H9 (cell line): ENCODE measurements at regions not wholly inside any gene's neighbourhood (a gene's known extent, or its start where the extent isn't known, plus 50 kb on each side); places are given as distances from the start of the nearest gene placed in this dataset.

Experiments
- DNase-seq: peaks from one replicate; pipeline ENCODE4 v3.0.0-alpha.2; 2017
- H2AFZ ChIP-seq: one replicate; pipeline ENCODE4 v1.6.1; 2013; ENCODE audit warnings: mild to moderate bottlenecking, low read length, control low read depth, moderate library complexity
- H2AK5ac ChIP-seq: 2 replicates; pipeline ENCODE4 v1.6.1; 2013; ENCODE audit warnings: low read length, control low read depth, mixed read lengths; ENCODE audit not compliant: insufficient read length
- H2BK120ac ChIP-seq: one replicate; pipeline ENCODE4 v1.6.1; 2013; ENCODE audit warnings: low read depth, mild to moderate bottlenecking, low read length, control low read depth, inconsistent platforms; ENCODE audit not compliant: poor library complexity, severe bottlenecking
- H2BK12ac ChIP-seq: 2 replicates; pipeline ENCODE4 v1.6.1; 2013; ENCODE audit warnings: low read length, control low read depth, mixed read lengths, low read depth; ENCODE audit not compliant: insufficient read length
- H2BK15ac ChIP-seq: 2 replicates; pipeline ENCODE4 v1.6.1; 2013; ENCODE audit warnings: low read depth, low read length, control low read depth
- H2BK20ac ChIP-seq: one replicate; pipeline ENCODE4 v1.6.1; 2013; ENCODE audit warnings: low read depth, mild to moderate bottlenecking, low read length, control low read depth, inconsistent platforms; ENCODE audit not compliant: poor library complexity, severe bottlenecking
- H2BK5ac ChIP-seq: 2 replicates; pipeline ENCODE4 v1.6.1; 2013; ENCODE audit warnings: low read length, control low read depth, mixed read lengths; ENCODE audit not compliant: insufficient read length
- H3K14ac ChIP-seq: 2 replicates; pipeline ENCODE4 v1.6.1; 2013; ENCODE audit warnings: low read length, control low read depth; ENCODE audit not compliant: insufficient read depth
- H3K18ac ChIP-seq: 2 replicates; pipeline ENCODE4 v1.6.1; 2013; ENCODE audit warnings: low read depth, mild to moderate bottlenecking, mixed read lengths, low read length, control low read depth; ENCODE audit not compliant: insufficient read length
- H3K23ac ChIP-seq: 2 replicates; pipeline ENCODE4 v1.6.1; 2013; ENCODE audit warnings: low read length, control low read depth, mixed read lengths, low read depth; ENCODE audit not compliant: insufficient read length
- H3K23me2 ChIP-seq: 2 replicates; pipeline ENCODE4 v1.6.1; 2013; ENCODE audit warnings: low read depth, mild to moderate bottlenecking, mixed read lengths, low read length, control low read depth; ENCODE audit not compliant: insufficient read length, poor library complexity, severe bottlenecking
- H3K27ac ChIP-seq: 2 replicates; pipeline ENCODE4 v1.5.1; 2013; ENCODE audit warnings: low read length, control low read depth, mixed read lengths, low read depth; ENCODE audit not compliant: insufficient read length
- H3K27me3 ChIP-seq: 2 replicates; pipeline ENCODE4 v1.6.1; 2013; ENCODE audit warnings: low read length, control low read depth, inconsistent platforms; ENCODE audit not compliant: insufficient read depth
- H3K4ac ChIP-seq: 2 replicates; pipeline ENCODE4 v1.6.1; 2013; ENCODE audit warnings: low read depth, mild to moderate bottlenecking, control low read depth, inconsistent platforms, low read length, moderate library complexity
- H3K4me1 ChIP-seq: 2 replicates; pipeline ENCODE4 v1.6.1; 2013; ENCODE audit warnings: low read length, control low read depth, inconsistent platforms; ENCODE audit not compliant: insufficient read depth
- H3K4me2 ChIP-seq: 2 replicates; pipeline ENCODE4 v1.6.1; 2013; ENCODE audit warnings: low read length, control low read depth, mixed read lengths; ENCODE audit not compliant: insufficient read length, insufficient read depth
- H3K56ac ChIP-seq: 2 replicates; pipeline ENCODE4 v1.6.1; 2013; ENCODE audit warnings: low read depth, mild to moderate bottlenecking, mixed read lengths, low read length, control low read depth; ENCODE audit not compliant: insufficient read length
- H3K79me1 ChIP-seq: 2 replicates; pipeline ENCODE4 v1.6.1; 2013; ENCODE audit warnings: low read depth, mild to moderate bottlenecking, moderate library complexity, low read length, control low read depth, inconsistent platforms; ENCODE audit not compliant: insufficient read depth, poor library complexity, severe bottlenecking
- H3K79me2 ChIP-seq: 2 replicates; pipeline ENCODE4 v1.6.1; 2013; ENCODE audit warnings: low read length, control low read depth, inconsistent platforms; ENCODE audit not compliant: insufficient read depth
- H3K9ac ChIP-seq: 2 replicates; pipeline ENCODE4 v1.6.1; 2013; ENCODE audit warnings: low read length, control low read depth, mixed read lengths; ENCODE audit not compliant: insufficient read length; ENCODE audit errors: extremely low read depth
- H3K9me3 ChIP-seq: one replicate; pipeline ENCODE4 v1.6.1; 2013; ENCODE audit warnings: low read depth, low read length, inconsistent platforms; ENCODE audit not compliant: control insufficient read depth
- H3T11ph ChIP-seq: one replicate; pipeline ENCODE4 v1.6.1; 2013; ENCODE audit warnings: mild to moderate bottlenecking, low read length, control low read depth, inconsistent platforms
- H4K20me1 ChIP-seq: one replicate; pipeline ENCODE4 v1.6.1; 2013; ENCODE audit not compliant: control insufficient read depth, insufficient read length, insufficient read depth
- H4K5ac ChIP-seq: 2 replicates; pipeline ENCODE4 v1.6.1; 2013; ENCODE audit warnings: low read depth, mild to moderate bottlenecking, mixed read lengths, low read length, control low read depth; ENCODE audit not compliant: insufficient read length
- H4K8ac ChIP-seq: replicated peaks from 2 replicates; pipeline ENCODE4 v1.6.1; 2013; ENCODE audit warnings: low read length, control low read depth, mixed read lengths, low read depth; ENCODE audit not compliant: insufficient read length
- H4K91ac ChIP-seq: 2 replicates; pipeline ENCODE4 v1.6.1; 2013; ENCODE audit warnings: low read depth, mild to moderate bottlenecking, moderate library complexity, mixed read lengths, low read length, control low read depth; ENCODE audit not compliant: insufficient read length
- H3K27ac Mint-ChIP-seq, 3 experiments: 2 replicates in 2 of 3; 3 replicates in 1 of 3; pipeline ENCODE4 v1.8.0; 2020 to 2021; ENCODE audit warnings: mixed read lengths in 3 of 3, mild to moderate bottlenecking in 1 of 3, moderate library complexity in 1 of 3
- H3K27me3 Mint-ChIP-seq: 2 replicates; pipeline ENCODE4 v1.8.0; 2021; ENCODE audit warnings: low read depth, mild to moderate bottlenecking, moderate library complexity, mixed read lengths
- H3K36me3 Mint-ChIP-seq, 3 experiments: 2 replicates in 2 of 3; 3 replicates in 1 of 3; pipeline ENCODE4 v1.8.0; 2020 to 2021; ENCODE audit warnings: low read depth in 3 of 3, mixed read lengths in 3 of 3; ENCODE audit not compliant: insufficient read depth in 1 of 3
- H3K4me1 Mint-ChIP-seq, 2 experiments: 2 replicates each; pipeline ENCODE4 v1.8.0; 2020; ENCODE audit warnings: mixed read lengths in 2 of 2
- H3K4me3 Mint-ChIP-seq, 2 experiments: 2 replicates in 1 of 2; 3 replicates in 1 of 2; pipeline ENCODE4 v1.8.0; 2020 to 2021; ENCODE audit warnings: mild to moderate bottlenecking in 2 of 2, mixed read lengths in 2 of 2, moderate library complexity in 1 of 2
- H3K9me3 Mint-ChIP-seq, 2 experiments: 2 replicates in 1 of 2; 3 replicates in 1 of 2; pipeline ENCODE4 v1.8.0; 2020; ENCODE audit warnings: mild to moderate bottlenecking in 2 of 2, mixed read lengths in 2 of 2, moderate library complexity in 1 of 2
- WGBS: extraction: QIAGEN DNeasy Blood & Tissue Kit; methylation state at CpG from one replicate; pipeline ENCODE4 v1.1.7; 2013; ENCODE audit warnings: missing lambda C conversion rate, low lambda C conversion rate, mixed read lengths; ENCODE audit not compliant: insufficient read length; ENCODE audit errors: extremely low coverage; 5-methylcytosine and 5-hydroxymethylcytosine counted together
- TF ChIP-seq, protein P1 (sequence below): fragments of 200-600 bp; sonication (generic); conservative IDR thresholded peaks from 3 replicates; pipeline ENCODE4 v1.8.0; 2021; ENCODE audit warnings: antibody characterized with exemption, mild to moderate bottlenecking

DNA sequence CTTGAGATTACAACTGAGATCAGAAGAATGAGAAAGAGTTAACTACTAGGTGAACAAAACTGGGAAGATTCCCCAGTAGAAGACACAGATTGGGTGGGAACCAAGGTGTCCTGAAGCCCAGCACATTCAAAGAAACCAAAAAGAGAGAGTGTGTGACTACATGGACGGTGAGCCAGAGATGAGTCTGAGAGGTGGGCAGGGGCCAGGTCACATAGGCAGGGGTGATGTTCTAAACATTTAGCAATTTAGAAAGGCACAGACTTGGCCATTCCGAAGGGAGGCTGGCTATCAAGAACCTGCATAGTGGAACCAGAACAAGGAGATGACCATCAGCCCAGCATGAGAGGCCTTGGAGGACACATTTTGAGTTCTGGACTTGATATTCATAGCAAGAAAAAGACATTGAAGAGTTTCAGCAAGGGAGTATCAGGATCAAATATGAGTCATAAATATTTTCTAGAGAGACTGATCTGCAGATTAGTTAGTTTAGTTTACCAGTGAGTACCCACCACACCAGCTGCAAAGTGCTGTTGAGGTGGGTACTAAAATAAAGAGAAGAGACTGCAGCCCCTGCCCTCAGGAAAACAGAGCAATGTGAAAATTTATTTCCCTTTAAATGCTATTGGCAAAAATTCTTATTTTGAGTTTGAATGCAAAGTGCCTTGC is 340.5 kb upstream of the PRDM1 start:
- Histone ChIP-seq H3K18ac (no peak overlapping the region), H3T11ph (no peak overlapping the region), H4K8ac (no peak overlapping the region), H4K91ac (no peak overlapping the region), H3K4me1 (peaks cover 3% of the 10 kb centered on the region; the same call in 1 of the 2 replicates), H2AFZ (no peak overlapping the region), H3K23ac (no peak overlapping the region), H4K20me1 (no peaks in the 10 kb centered on the region), H3K4ac (no peak overlapping the region), H3K27ac (no peak overlapping the region), H3K4me2 (no peak overlapping the region), H2BK5ac (no peak overlapping the region), H2BK12ac (no peak overlapping the region), H2BK20ac (no peak overlapping the region), H2AK5ac (no peak overlapping the region), H3K9ac (no peak overlapping the region), H4K5ac (no peak overlapping the region), H3K79me2 (no peaks in the 10 kb centered on the region), H2BK15ac (no peak overlapping the region), H3K56ac (no peak overlapping the region), H3K79me1 (no peaks in the 10 kb centered on the region), H3K23me2 (no peaks in the 10 kb centered on the region), H2BK120ac (no peak overlapping the region), H3K14ac (no peak overlapping the region), H3K27me3 (no peaks in the 10 kb centered on the region), H3K9me3 (no peaks in the 10 kb centered on the region)
- Mint-ChIP-seq H3K9me3 (no peaks in the 10 kb centered on the region; a peak in 1 of 5 replicates), H3K27me3 (no peaks in the 10 kb centered on the region), H3K36me3 (0 out of 7 replicates have a peak, but pooled peaks cover 0 to 3% (median 2%) of the 10 kb centered on the region in 3 experiments), H3K4me3 (no peak overlapping the region), H3K27ac (0 out of 7 replicates have a peak overlapping the region, but pooled peaks of 1 of the 3 experiments have one; percentile 28), H3K4me1 (peaks cover 27 to 29% of the 10 kb centered on the region in 2 experiments)
- no peak for DNase-seq
- TF ChIP-seq, protein P1, sequence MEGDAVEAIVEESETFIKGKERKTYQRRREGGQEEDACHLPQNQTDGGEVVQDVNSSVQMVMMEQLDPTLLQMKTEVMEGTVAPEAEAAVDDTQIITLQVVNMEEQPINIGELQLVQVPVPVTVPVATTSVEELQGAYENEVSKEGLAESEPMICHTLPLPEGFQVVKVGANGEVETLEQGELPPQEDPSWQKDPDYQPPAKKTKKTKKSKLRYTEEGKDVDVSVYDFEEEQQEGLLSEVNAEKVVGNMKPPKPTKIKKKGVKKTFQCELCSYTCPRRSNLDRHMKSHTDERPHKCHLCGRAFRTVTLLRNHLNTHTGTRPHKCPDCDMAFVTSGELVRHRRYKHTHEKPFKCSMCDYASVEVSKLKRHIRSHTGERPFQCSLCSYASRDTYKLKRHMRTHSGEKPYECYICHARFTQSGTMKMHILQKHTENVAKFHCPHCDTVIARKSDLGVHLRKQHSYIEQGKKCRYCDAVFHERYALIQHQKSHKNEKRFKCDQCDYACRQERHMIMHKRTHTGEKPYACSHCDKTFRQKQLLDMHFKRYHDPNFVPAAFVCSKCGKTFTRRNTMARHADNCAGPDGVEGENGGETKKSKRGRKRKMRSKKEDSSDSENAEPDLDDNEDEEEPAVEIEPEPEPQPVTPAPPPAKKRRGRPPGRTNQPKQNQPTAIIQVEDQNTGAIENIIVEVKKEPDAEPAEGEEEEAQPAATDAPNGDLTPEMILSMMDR, result no peak
- WGBS, result no CpG with 5 or more reads among the region's 2 CpGs
